ENCODE measurements at regions not wholly inside any gene's neighbourhood (a gene's known extent, or its start where the extent isn't known, plus 50 kb on each side); places are given as distances from the start of the nearest gene placed in this dataset.

GRCh38 chr9:16175461-16175860, 622.6 kb downstream of the CCDC171 start:
- Histone ChIP-seq H3K27me3 (ENCODE audit: control insufficient read depth, insufficient read depth, low read length) (no peaks in the 10 kb centered on the region), H3K4me3 (ENCODE audit: low read depth in 2 of 2, low read length in 2 of 2) (no peak overlapping the region), H3K36me3 (ENCODE audit: control insufficient read depth, insufficient read depth, low read length) (no peaks in the 10 kb centered on the region), H3K9me3 (ENCODE audit: control insufficient read depth, insufficient read depth, low read depth, low read length) (no peaks in the 10 kb centered on the region), H3K4me1 (ENCODE audit: control insufficient read depth, insufficient read depth, low read length) (no peaks in the 10 kb centered on the region), H3K27ac (ENCODE audit: low read length) (no peak overlapping the region)
- no peak for ATAC-seq
- no peak for TF ChIP-seq POLR2AphosphoS5 (IDR thresholded peaks at IDR 0.05; ENCODE audit: low read depth, low read length)
- no peak for TF ChIP-seq TCF7L2 (IDR thresholded peaks at IDR 0.05; ENCODE audit: low read depth, low read length)
- TF ChIP-seq, protein P1, sequence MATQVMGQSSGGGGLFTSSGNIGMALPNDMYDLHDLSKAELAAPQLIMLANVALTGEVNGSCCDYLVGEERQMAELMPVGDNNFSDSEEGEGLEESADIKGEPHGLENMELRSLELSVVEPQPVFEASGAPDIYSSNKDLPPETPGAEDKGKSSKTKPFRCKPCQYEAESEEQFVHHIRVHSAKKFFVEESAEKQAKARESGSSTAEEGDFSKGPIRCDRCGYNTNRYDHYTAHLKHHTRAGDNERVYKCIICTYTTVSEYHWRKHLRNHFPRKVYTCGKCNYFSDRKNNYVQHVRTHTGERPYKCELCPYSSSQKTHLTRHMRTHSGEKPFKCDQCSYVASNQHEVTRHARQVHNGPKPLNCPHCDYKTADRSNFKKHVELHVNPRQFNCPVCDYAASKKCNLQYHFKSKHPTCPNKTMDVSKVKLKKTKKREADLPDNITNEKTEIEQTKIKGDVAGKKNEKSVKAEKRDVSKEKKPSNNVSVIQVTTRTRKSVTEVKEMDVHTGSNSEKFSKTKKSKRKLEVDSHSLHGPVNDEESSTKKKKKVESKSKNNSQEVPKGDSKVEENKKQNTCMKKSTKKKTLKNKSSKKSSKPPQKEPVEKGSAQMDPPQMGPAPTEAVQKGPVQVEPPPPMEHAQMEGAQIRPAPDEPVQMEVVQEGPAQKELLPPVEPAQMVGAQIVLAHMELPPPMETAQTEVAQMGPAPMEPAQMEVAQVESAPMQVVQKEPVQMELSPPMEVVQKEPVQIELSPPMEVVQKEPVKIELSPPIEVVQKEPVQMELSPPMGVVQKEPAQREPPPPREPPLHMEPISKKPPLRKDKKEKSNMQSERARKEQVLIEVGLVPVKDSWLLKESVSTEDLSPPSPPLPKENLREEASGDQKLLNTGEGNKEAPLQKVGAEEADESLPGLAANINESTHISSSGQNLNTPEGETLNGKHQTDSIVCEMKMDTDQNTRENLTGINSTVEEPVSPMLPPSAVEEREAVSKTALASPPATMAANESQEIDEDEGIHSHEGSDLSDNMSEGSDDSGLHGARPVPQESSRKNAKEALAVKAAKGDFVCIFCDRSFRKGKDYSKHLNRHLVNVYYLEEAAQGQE (IDR thresholded peaks at IDR 0.05; ENCODE audit: insufficient read depth in 1 of 2, low read depth in 2 of 2, low read length in 1 of 2): no peak
- TF ChIP-seq CTCF (IDR thresholded peaks at IDR 0.05): no peak
- no peak for TF ChIP-seq SIN3A (IDR thresholded peaks at IDR 0.05; ENCODE audit: borderline replicate concordance, insufficient read depth, low read depth, low read length)
- ChIA-PET POLR2A (no interaction called here), CTCF (no interaction called here)
- no peak for DNase-seq (ENCODE audit: low read depth, low spot score)
- no TSS peak for BruUV-seq (replicated peaks)
- intact Hi-C loops (cut with micrococcal nuclease; ENCODE audit: unreplicated experiment) (no loop called here), in situ Hi-C loops (cut with HindIII; ENCODE audit: low pct_unique_long_range_greater_than_20kb, low sequenced_read_pairs) (no loop called here)

- ChIA-PET CTCF (no interaction called here), POLR2A (no interaction called here)
- DNase-seq (ENCODE audit: low read depth, low spot score) (no peak), ATAC-seq (no peak)
- Histone ChIP-seq H3K4me3 (ENCODE audit: low read depth in 2 of 2, low read length in 2 of 2) (no peak overlapping the region), H3K27ac (ENCODE audit: low read length) (no peak overlapping the region), H3K4me1 (ENCODE audit: control insufficient read depth, insufficient read depth, low read length) (no peaks in the 10 kb centered on the region), H3K27me3 (ENCODE audit: control insufficient read depth, insufficient read depth, low read length) (no peaks in the 10 kb centered on the region), H3K9me3 (ENCODE audit: control insufficient read depth, insufficient read depth, low read depth, low read length) (no peaks in the 10 kb centered on the region), H3K36me3 (ENCODE audit: control insufficient read depth, insufficient read depth, low read length) (no peaks in the 10 kb centered on the region)
- BruUV-seq (replicated peaks): no TSS peak
- TF ChIP-seq POLR2AphosphoS5 (IDR thresholded peaks at IDR 0.05; ENCODE audit: low read depth, low read length) (no peak), SIN3A (IDR thresholded peaks at IDR 0.05; ENCODE audit: borderline replicate concordance, insufficient read depth, low read depth, low read length) (no peak), TCF7L2 (IDR thresholded peaks at IDR 0.05; ENCODE audit: low read depth, low read length) (no peak), CTCF (IDR thresholded peaks at IDR 0.05) (no peak)
- TF ChIP-seq, protein P1 (IDR thresholded peaks at IDR 0.05; ENCODE audit: insufficient read depth in 1 of 2, low read depth in 2 of 2, low read length in 1 of 2): no peak
- in situ Hi-C loops (cut with HindIII; ENCODE audit: low pct_unique_long_range_greater_than_20kb, low sequenced_read_pairs) (no loop called here), intact Hi-C loops (cut with micrococcal nuclease; ENCODE audit: unreplicated experiment) (no loop called here)
Measured at GRCh38 chr9:16178294-16178693, 625.5 kb downstream of the CCDC171 start.
